ENCODE measurements at regions not wholly inside any gene's neighbourhood (a gene's known extent, or its start where the extent isn't known, plus 50 kb on each side); places are given as distances from the start of the nearest gene placed in this dataset.
"Not testable (repeated sequence)": the region's sequence is repeated elsewhere in the genome, so short reads cannot be mapped to it uniquely, and the experiment has no call there.

- Histone ChIP-seq H3K4me3 (ENCODE audit: low read length) (no peak overlapping the region), H3K27me3 (ENCODE audit: control insufficient read depth, insufficient read depth, low read length) (no peaks in the 10 kb centered on the region), H3K4me1 (ENCODE audit: control insufficient read depth, insufficient read depth, low read length) (no peaks in the 10 kb centered on the region), H3K36me3 (ENCODE audit: control insufficient read depth, insufficient read depth, low read length) (no peaks in the 10 kb centered on the region), H3K9ac (ENCODE audit: low read length) (no peak overlapping the region), H3K9me3 (ENCODE audit: control insufficient read depth, low read length) (no peaks in the 10 kb centered on the region)
Observed at GRCh38 chr6:144621332-144621731, 336.2 kb downstream of the UTRN start.

GRCh38 chr6:144624246-144624645 is 339.1 kb downstream of the UTRN start:
- Histone ChIP-seq H3K27me3 (ENCODE audit: control insufficient read depth, insufficient read depth, low read length) (no peaks in the 10 kb centered on the region), H3K4me3 (ENCODE audit: low read length) (no peak overlapping the region), H3K36me3 (ENCODE audit: control insufficient read depth, insufficient read depth, low read length) (no peaks in the 10 kb centered on the region), H3K9me3 (ENCODE audit: control insufficient read depth, low read length) (no peaks in the 10 kb centered on the region), H3K9ac (ENCODE audit: low read length) (no peak overlapping the region), H3K4me1 (ENCODE audit: control insufficient read depth, insufficient read depth, low read length) (no peaks in the 10 kb centered on the region)

GRCh38 chr6:144624716-144625115 is 339.6 kb downstream of the UTRN start:
- H3K9me3 ChIP-seq (ENCODE audit: control insufficient read depth, low read length): no peaks in the 10 kb centered on the region
- no peak overlapping the region for H3K9ac ChIP-seq (ENCODE audit: low read length)
- H3K36me3 ChIP-seq (ENCODE audit: control insufficient read depth, insufficient read depth, low read length): no peaks in the 10 kb centered on the region
- H3K4me1 ChIP-seq (ENCODE audit: control insufficient read depth, insufficient read depth, low read length): no peaks in the 10 kb centered on the region
- no peaks in the 10 kb centered on the region for H3K27me3 ChIP-seq (ENCODE audit: control insufficient read depth, insufficient read depth, low read length)
- H3K4me3 ChIP-seq (ENCODE audit: low read length): no peak overlapping the region

- Histone ChIP-seq H3K27me3 (ENCODE audit: control insufficient read depth, insufficient read depth, low read length) (no peaks in the 10 kb centered on the region), H3K36me3 (ENCODE audit: control insufficient read depth, insufficient read depth, low read length) (no peaks in the 10 kb centered on the region), H3K9ac (ENCODE audit: low read length) (no peak overlapping the region), H3K4me3 (ENCODE audit: low read length) (no peak overlapping the region), H3K9me3 (ENCODE audit: control insufficient read depth, low read length) (no peaks in the 10 kb centered on the region), H3K4me1 (ENCODE audit: control insufficient read depth, insufficient read depth, low read length) (no peaks in the 10 kb centered on the region)
Observed at GRCh38 chr6:144630857-144631256, 345.7 kb downstream of the UTRN start.

GRCh38 chr6:144632266-144632665 is 347.1 kb downstream of the UTRN start:
- H3K4me3 ChIP-seq (ENCODE audit: low read length): no peak overlapping the region
- H3K9me3 ChIP-seq (ENCODE audit: control insufficient read depth, low read length): no peaks in the 10 kb centered on the region
- no peaks in the 10 kb centered on the region for H3K36me3 ChIP-seq (ENCODE audit: control insufficient read depth, insufficient read depth, low read length)

DNA sequence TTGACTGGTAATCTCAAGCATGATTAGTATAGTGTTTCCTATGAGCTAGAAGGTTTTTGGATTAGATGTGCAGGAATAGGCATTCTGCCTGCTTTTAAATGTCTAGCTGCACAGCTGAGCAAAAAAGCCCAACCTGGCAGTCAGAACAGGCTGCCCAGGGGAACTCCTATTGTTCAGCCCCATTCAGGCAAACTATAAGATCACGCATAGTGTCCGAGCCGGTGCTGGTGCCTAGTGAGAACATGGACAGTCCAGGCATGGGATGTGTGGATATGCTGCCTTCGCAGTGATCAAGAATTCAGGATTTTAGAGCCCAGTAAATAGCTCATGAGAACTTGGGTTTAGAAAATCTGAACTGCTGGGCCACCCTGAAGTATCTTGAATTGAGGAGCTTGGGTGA is 348.8 kb downstream of the UTRN start:
- Histone ChIP-seq H3K27me3 (ENCODE audit: control insufficient read depth, insufficient read depth, low read length) (no peaks in the 10 kb centered on the region), H3K9me3 (ENCODE audit: control insufficient read depth, low read length) (no peaks in the 10 kb centered on the region), H3K9ac (ENCODE audit: low read length) (no peak overlapping the region), H3K4me1 (ENCODE audit: control insufficient read depth, insufficient read depth, low read length) (no peaks in the 10 kb centered on the region), H3K4me3 (ENCODE audit: low read length) (no peak overlapping the region), H3K36me3 (ENCODE audit: control insufficient read depth, insufficient read depth, low read length) (no peaks in the 10 kb centered on the region)

More at GRCh38 chr6:144632266-144632665, 347.1 kb downstream of the UTRN start:
- Histone ChIP-seq H3K4me1 (ENCODE audit: control insufficient read depth, insufficient read depth, low read length) (no peaks in the 10 kb centered on the region), H3K9ac (ENCODE audit: low read length) (no peak overlapping the region), H3K27me3 (ENCODE audit: control insufficient read depth, insufficient read depth, low read length) (no peaks in the 10 kb centered on the region)

DNA sequence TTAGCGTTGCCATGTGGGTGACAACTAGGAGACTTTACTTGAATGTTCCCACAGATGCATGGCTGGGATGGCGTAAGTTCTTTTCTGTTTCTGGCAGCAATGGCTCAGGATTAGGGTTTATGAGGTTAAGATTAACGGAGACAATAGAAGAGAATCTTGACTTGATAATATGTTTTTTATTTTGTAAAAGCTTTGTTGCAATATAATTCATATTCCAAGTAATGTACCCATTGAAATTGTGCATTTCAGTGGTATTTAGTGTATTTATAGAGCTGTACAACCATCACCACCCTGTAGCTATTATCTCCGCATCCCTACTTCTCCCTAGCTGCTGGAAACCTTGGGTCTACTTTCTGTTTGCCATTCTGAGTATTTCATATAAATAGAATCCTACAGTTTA is 349.2 kb downstream of the UTRN start:
- no peaks in the 10 kb centered on the region for H3K27me3 ChIP-seq (ENCODE audit: control insufficient read depth, insufficient read depth, low read length)
- no peak overlapping the region for H3K9ac ChIP-seq (ENCODE audit: low read length)
- no peak overlapping the region for H3K4me3 ChIP-seq (ENCODE audit: low read length)
- H3K9me3 ChIP-seq (ENCODE audit: control insufficient read depth, low read length): no peaks in the 10 kb centered on the region
- H3K4me1 ChIP-seq (ENCODE audit: control insufficient read depth, insufficient read depth, low read length): no peaks in the 10 kb centered on the region
- no peaks in the 10 kb centered on the region for H3K36me3 ChIP-seq (ENCODE audit: control insufficient read depth, insufficient read depth, low read length)

DNA sequence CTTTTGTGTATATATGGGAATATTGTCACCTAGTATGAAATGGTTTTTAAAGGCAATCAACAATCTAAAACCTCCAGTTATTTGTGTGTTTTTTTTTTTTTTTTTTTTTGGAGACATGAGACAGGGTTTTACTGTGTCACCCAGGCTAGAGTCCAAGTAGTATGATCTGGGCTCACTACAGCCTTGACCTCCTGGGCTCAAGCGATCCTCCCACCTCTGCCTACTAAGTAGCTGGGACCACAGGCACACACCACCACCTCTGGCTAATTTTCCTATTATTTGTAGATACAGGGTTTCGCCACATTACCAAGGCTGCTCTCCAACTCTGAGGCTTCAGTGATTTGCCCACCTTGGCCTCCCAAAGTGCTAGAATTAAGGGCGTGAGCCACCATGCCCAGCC is 349.9 kb downstream of the UTRN start:
- Histone ChIP-seq H3K9ac (ENCODE audit: low read length) (no peak overlapping the region), H3K27me3 (ENCODE audit: control insufficient read depth, insufficient read depth, low read length) (no peaks in the 10 kb centered on the region), H3K4me3 (ENCODE audit: low read length) (no peak overlapping the region), H3K9me3 (ENCODE audit: control insufficient read depth, low read length) (no peaks in the 10 kb centered on the region), H3K4me1 (ENCODE audit: control insufficient read depth, insufficient read depth, low read length) (no peaks in the 10 kb centered on the region), H3K36me3 (ENCODE audit: control insufficient read depth, insufficient read depth, low read length) (no peaks in the 10 kb centered on the region)

DNA sequence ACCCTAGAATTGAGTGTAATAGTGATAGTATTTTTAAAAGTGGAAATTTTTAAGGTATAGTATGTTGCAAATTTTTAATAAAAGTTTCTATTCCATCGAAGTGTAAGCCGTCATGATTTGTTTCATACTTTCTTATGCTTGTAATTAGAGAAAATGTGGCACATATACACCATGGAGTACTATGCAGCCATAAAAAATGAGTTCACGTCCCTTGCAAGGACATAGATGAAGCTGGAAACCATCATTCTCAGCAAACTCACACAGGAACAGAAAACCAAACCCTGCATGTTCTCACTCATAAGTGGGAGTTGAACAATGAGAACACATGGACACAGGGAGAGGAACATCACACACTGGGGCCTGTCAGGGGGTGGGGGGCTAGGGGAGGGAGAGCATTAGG is 350.9 kb downstream of the UTRN start:
- H3K9ac ChIP-seq (ENCODE audit: low read length): not testable (repeated sequence)

GRCh38 chr6:144637541-144637940 is 352.4 kb downstream of the UTRN start:
- Histone ChIP-seq H3K9ac (ENCODE audit: low read length) (no peak overlapping the region), H3K4me3 (ENCODE audit: low read length) (no peak overlapping the region), H3K4me1 (ENCODE audit: control insufficient read depth, insufficient read depth, low read length) (no peaks in the 10 kb centered on the region), H3K27me3 (ENCODE audit: control insufficient read depth, insufficient read depth, low read length) (no peaks in the 10 kb centered on the region), H3K9me3 (ENCODE audit: control insufficient read depth, low read length) (no peaks in the 10 kb centered on the region), H3K36me3 (ENCODE audit: control insufficient read depth, insufficient read depth, low read length) (no peaks in the 10 kb centered on the region)

More for the DNA sequence above, 350.9 kb downstream of the UTRN start:
- H3K9me3 ChIP-seq (ENCODE audit: control insufficient read depth, low read length); H3K4me1 ChIP-seq (ENCODE audit: control insufficient read depth, insufficient read depth, low read length); H3K27me3 ChIP-seq (ENCODE audit: control insufficient read depth, insufficient read depth, low read length); H3K4me3 ChIP-seq (ENCODE audit: low read length); H3K36me3 ChIP-seq (ENCODE audit: control insufficient read depth, insufficient read depth, low read length): not testable (repeated sequence)

DNA sequence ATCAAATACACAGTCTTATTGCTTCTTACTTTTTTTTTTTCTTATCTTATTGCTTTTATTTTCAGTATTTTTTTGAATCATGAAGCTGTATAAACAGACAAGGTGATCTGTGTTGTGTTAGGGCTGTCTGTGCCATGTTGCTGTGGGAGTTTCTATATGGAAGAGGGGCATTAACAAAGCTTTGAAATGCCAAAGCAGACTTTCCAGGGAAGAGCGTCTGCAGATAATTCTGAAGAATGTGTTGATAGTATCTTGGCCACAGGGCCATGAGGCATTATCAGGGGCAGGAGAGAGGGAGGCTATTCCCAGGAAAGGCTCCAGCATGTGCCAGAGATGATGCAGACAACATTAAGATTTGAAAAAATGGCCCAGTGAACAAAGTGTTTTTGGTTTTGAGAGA is 354.5 kb downstream of the UTRN start:
- no peaks in the 10 kb centered on the region for H3K27me3 ChIP-seq (ENCODE audit: control insufficient read depth, insufficient read depth, low read length)
- H3K9ac ChIP-seq (ENCODE audit: low read length): no peak overlapping the region
- no peaks in the 10 kb centered on the region for H3K9me3 ChIP-seq (ENCODE audit: control insufficient read depth, low read length)
- no peaks in the 10 kb centered on the region for H3K36me3 ChIP-seq (ENCODE audit: control insufficient read depth, insufficient read depth, low read length)
- H3K4me3 ChIP-seq (ENCODE audit: low read length): no peak overlapping the region
- no peaks in the 10 kb centered on the region for H3K4me1 ChIP-seq (ENCODE audit: control insufficient read depth, insufficient read depth, low read length)

DNA sequence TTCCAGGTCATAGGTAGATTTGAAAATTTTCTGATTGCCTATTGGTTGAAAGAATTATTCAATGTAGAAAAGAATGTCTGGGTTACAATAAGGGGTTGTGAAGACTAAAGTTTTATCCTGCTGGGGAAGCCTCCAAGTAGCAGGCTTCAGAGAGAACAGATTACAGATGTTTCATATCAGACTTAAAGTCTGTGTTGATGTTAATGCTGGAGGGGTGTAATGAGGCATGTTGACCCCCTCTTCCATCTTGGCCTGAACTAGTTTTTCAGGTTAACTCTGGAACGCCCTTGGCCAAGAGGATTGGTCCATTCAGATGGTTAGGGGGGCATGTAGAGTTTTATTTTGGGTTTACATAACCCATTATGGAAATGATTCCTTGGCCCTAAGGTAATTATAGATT is 356.2 kb downstream of the UTRN start:
- no peak overlapping the region for H3K4me3 ChIP-seq (ENCODE audit: low read length)
- no peak overlapping the region for H3K9ac ChIP-seq (ENCODE audit: low read length)
- no peaks in the 10 kb centered on the region for H3K36me3 ChIP-seq (ENCODE audit: control insufficient read depth, insufficient read depth, low read length)
- no peaks in the 10 kb centered on the region for H3K27me3 ChIP-seq (ENCODE audit: control insufficient read depth, insufficient read depth, low read length)
- H3K4me1 ChIP-seq (ENCODE audit: control insufficient read depth, insufficient read depth, low read length): no peaks in the 10 kb centered on the region
- H3K9me3 ChIP-seq (ENCODE audit: control insufficient read depth, low read length): no peaks in the 10 kb centered on the region

DNA sequence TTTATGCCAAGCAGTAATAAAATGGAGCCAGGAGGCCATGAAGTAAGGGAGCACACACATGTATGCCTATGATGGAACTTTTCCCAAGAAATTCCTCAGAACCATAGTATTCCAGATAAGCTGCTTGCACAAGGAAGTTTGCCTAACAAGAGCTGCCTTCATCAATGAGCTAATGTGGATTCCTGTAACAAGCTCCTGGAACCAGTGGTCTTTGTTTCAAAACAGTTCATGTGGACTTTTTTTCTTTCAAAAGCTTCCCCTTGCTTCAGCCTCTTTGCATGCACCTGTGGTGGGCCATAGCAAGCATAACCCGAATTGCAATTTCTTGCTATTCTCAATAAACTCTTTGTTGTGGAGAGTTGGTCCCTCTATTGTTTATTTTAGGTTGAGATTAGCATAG is 359.6 kb downstream of the UTRN start:
- peaks cover 5% of the 10 kb centered on the region for H3K4me1 ChIP-seq (ENCODE audit: control insufficient read depth, insufficient read depth, low read length)
- no peak overlapping the region for H3K9ac ChIP-seq (ENCODE audit: low read length)
- H3K4me3 ChIP-seq (ENCODE audit: low read length): no peak overlapping the region
- no peaks in the 10 kb centered on the region for H3K36me3 ChIP-seq (ENCODE audit: control insufficient read depth, insufficient read depth, low read length)
- no peaks in the 10 kb centered on the region for H3K9me3 ChIP-seq (ENCODE audit: control insufficient read depth, low read length)
- no peaks in the 10 kb centered on the region for H3K27me3 ChIP-seq (ENCODE audit: control insufficient read depth, insufficient read depth, low read length)

All from mucosa of stomach (tissue), 1 donor.